Fibroblast of lung (primary cell): ENCODE measurements at regions not wholly inside any gene's neighbourhood (a gene's known extent, or its start where the extent isn't known, plus 50 kb on each side); places are given as distances from the start of the nearest gene placed in this dataset.

ENCODE experiments used
- DNase-seq, 2 donors: peaks; one replicate each; pipeline versions ENCODE4 v3.0.0 to v3.0.0-alpha.2; 2010; ENCODE audit warnings: low read depth in 2 of 2
- H2AFZ ChIP-seq: 2 replicates; pipeline ENCODE4 v1.5.1; 2012; ENCODE audit warnings: low read length, control low read depth, inconsistent platforms
- H3K27ac ChIP-seq: 2 replicates; pipeline ENCODE4 v1.5.1; 2011; ENCODE audit warnings: low read length, control low read depth; ENCODE audit not compliant: insufficient read depth
- H3K27me3 ChIP-seq: 2 replicates; pipeline ENCODE4 v1.5.1; 2011; ENCODE audit warnings: mild to moderate bottlenecking, low read length; ENCODE audit not compliant: control insufficient read depth, insufficient read depth
- H3K36me3 ChIP-seq: 2 replicates; pipeline ENCODE4 v1.5.1; 2011; ENCODE audit warnings: low read length; ENCODE audit not compliant: control insufficient read depth, insufficient read depth
- H3K4me1 ChIP-seq: 2 replicates; pipeline ENCODE4 v1.5.1; 2011; ENCODE audit warnings: low read length; ENCODE audit not compliant: control insufficient read depth, insufficient read depth; ENCODE audit errors: extremely low read depth
- H3K4me2 ChIP-seq: 2 replicates; pipeline ENCODE4 v1.5.1; 2011; ENCODE audit warnings: low read length, control low read depth; ENCODE audit not compliant: insufficient read depth; ENCODE audit errors: extremely low read depth
- H3K4me3 ChIP-seq, 4 experiments: fragments of 200-600 bp in 1 of 4; sonication (generic) in 1 of 4; replicated peaks in 1 of 4; 2 replicates each; pipeline ENCODE4 v1.5.1; 2011 to 2016; ENCODE audit warnings: low read length in 4 of 4, low read depth in 3 of 4, mild to moderate bottlenecking in 3 of 4, control low read depth in 2 of 4, inconsistent platforms in 1 of 4, mixed read lengths in 1 of 4; ENCODE audit not compliant: insufficient read depth in 1 of 4; ENCODE audit errors: control extremely low read depth in 1 of 4
- H3K79me2 ChIP-seq: 2 replicates; pipeline ENCODE4 v1.5.1; 2012; ENCODE audit warnings: mild to moderate bottlenecking, low read length, inconsistent platforms; ENCODE audit not compliant: control insufficient read depth, insufficient read depth
- H3K9ac ChIP-seq: 2 replicates; pipeline ENCODE4 v1.5.1; 2011; ENCODE audit warnings: mild to moderate bottlenecking, low read length, control low read depth; ENCODE audit not compliant: insufficient read depth
- H3K9me3 ChIP-seq: 2 replicates; pipeline ENCODE4 v1.5.1; 2012; ENCODE audit warnings: low read depth, low read length; ENCODE audit not compliant: control insufficient read depth, insufficient read depth
- H4K20me1 ChIP-seq: 2 replicates; pipeline ENCODE4 v1.5.1; 2011; ENCODE audit warnings: low read length; ENCODE audit not compliant: control insufficient read depth, insufficient read depth; ENCODE audit errors: extremely low read depth
- CTCF ChIP-seq, 2 donors: IDR thresholded peaks in 1 of 2; conservative IDR thresholded peaks in 1 of 2; 1 replicate in 1 of 2; 2 replicates in 1 of 2; pipeline ENCODE4 v1.5.1; 2011 to 2012; ENCODE audit warnings: low read length in 2 of 2, control low read depth in 1 of 2, inconsistent platforms in 1 of 2, low read depth in 1 of 2, mild to moderate bottlenecking in 1 of 2
- EZH2 ChIP-seq: IDR thresholded peaks from 2 replicates; pipeline ENCODE4 v1.5.1; 2012; ENCODE audit warnings: low read length, control low read depth, mild to moderate bottlenecking; ENCODE audit errors: missing control alignments

GRCh38 chr1:192476802-192477298, 98.7 kb upstream of the RGS1 start:
- no peak for TF ChIP-seq EZH2
- TF ChIP-seq CTCF (conservative IDR thresholded peaks at IDR 0.05 in 1 of 2, IDR thresholded peaks at IDR 0.05 in 1 of 2; ENCODE audit: low read depth in 1 of 2, low read length in 2 of 2), result no peak
- no peak overlapping the region for H3K9ac ChIP-seq
- DNase-seq, result peak; percentile 88 to 90
- H3K27me3 ChIP-seq, result no peaks in the 10 kb centered on the region
- no peaks in the 10 kb centered on the region for H4K20me1 ChIP-seq
- H3K36me3 ChIP-seq, result no peaks in the 10 kb centered on the region
- H3K79me2 ChIP-seq, result no peaks in the 10 kb centered on the region
- H3K9me3 ChIP-seq, result no peaks in the 10 kb centered on the region
- H2AFZ ChIP-seq, result no peak overlapping the region
- no peak overlapping the region for H3K4me3 ChIP-seq
- no peaks in the 10 kb centered on the region for H3K4me1 ChIP-seq
- no peak overlapping the region for H3K4me2 ChIP-seq
- H3K27ac ChIP-seq, result no peak overlapping the region

GRCh38 chr1:192477630-192478029, 97.9 kb upstream of the RGS1 start:
- H3K4me2 ChIP-seq, result no peak overlapping the region
- peak; percentile 50 to 79 for DNase-seq
- TF ChIP-seq CTCF (conservative IDR thresholded peaks at IDR 0.05 in 1 of 2, IDR thresholded peaks at IDR 0.05 in 1 of 2; ENCODE audit: low read depth in 1 of 2, low read length in 2 of 2) (peak in 1 of 2 donors; percentile 48), EZH2 (no peak)

GRCh38 chr1:192485692-192486436, 89.7 kb upstream of the RGS1 start:
- H2AFZ ChIP-seq, result no peak overlapping the region
- no peak overlapping the region for H3K9ac ChIP-seq
- no peaks in the 10 kb centered on the region for H3K79me2 ChIP-seq
- no peak overlapping the region for H3K4me3 ChIP-seq
- peak; percentile 99 to 100 for DNase-seq
- no peaks in the 10 kb centered on the region for H3K36me3 ChIP-seq
- H3K4me2 ChIP-seq, result peak overlapping the region; percentile 15
- no peak for TF ChIP-seq CTCF (conservative IDR thresholded peaks at IDR 0.05 in 1 of 2, IDR thresholded peaks at IDR 0.05 in 1 of 2; ENCODE audit: low read depth in 1 of 2, low read length in 2 of 2)
- peak overlapping the region; percentile 17 for H3K27ac ChIP-seq
- H4K20me1 ChIP-seq, result no peaks in the 10 kb centered on the region
- no peaks in the 10 kb centered on the region for H3K27me3 ChIP-seq
- H3K9me3 ChIP-seq, result no peaks in the 10 kb centered on the region
- H3K4me1 ChIP-seq, result peaks cover 4% of the 10 kb centered on the region

More at GRCh38 chr1:192477630-192478029, 97.9 kb upstream of the RGS1 start:
- no peak overlapping the region for H2AFZ ChIP-seq
- H3K4me1 ChIP-seq, result no peaks in the 10 kb centered on the region
- no peak overlapping the region for H3K9ac ChIP-seq
- H3K27me3 ChIP-seq, result no peaks in the 10 kb centered on the region
- H3K4me3 ChIP-seq, result no peak overlapping the region
- no peaks in the 10 kb centered on the region for H3K9me3 ChIP-seq
- H3K27ac ChIP-seq, result no peak overlapping the region
- H3K36me3 ChIP-seq, result no peaks in the 10 kb centered on the region
- no peaks in the 10 kb centered on the region for H3K79me2 ChIP-seq
- no peaks in the 10 kb centered on the region for H4K20me1 ChIP-seq
